ENCODE measurements at regions not wholly inside any gene's neighbourhood (a gene's known extent, or its start where the extent isn't known, plus 50 kb on each side); places are given as distances from the start of the nearest gene placed in this dataset.

GRCh38 chrX:9158611-9159010 lies 124.7 kb upstream of the FAM9B start:
- Histone ChIP-seq H3K9me2 (replicated peaks; ENCODE audit: low read depth, low read length) (no peaks in the 10 kb centered on the region), H4K20me1 (ENCODE audit: insufficient read depth, low read length, poor library complexity, severe bottlenecking) (no peaks in the 10 kb centered on the region), H3K9me3 (ENCODE audit: insufficient read depth, low read depth, low read length) (no peaks in the 10 kb centered on the region), H3K4me2 (ENCODE audit: low read depth, low read length, poor library complexity, severe bottlenecking) (no peak overlapping the region), H3K36me3 (ENCODE audit: insufficient read depth, low read length) (no peaks in the 10 kb centered on the region), H2AFZ (ENCODE audit: low read length) (no peak overlapping the region), H3K9ac (ENCODE audit: low read depth, low read length, poor library complexity, severe bottlenecking) (no peak overlapping the region), H3K4me3 (ENCODE audit: low read length, poor library complexity, severe bottlenecking) (no peak overlapping the region), H3F3A (ENCODE audit: low read depth) (no peaks in the 10 kb centered on the region), H3K27me3 (ENCODE audit: insufficient read depth, low read length, poor library complexity, severe bottlenecking) (no peaks in the 10 kb centered on the region), H3K79me2 (ENCODE audit: insufficient read depth, low read length) (no peaks in the 10 kb centered on the region), H3K4me1 (ENCODE audit: insufficient read depth, low read length, poor library complexity, severe bottlenecking) (peaks cover 3% of the 10 kb centered on the region)
- TF ChIP-seq EZH2phosphoT487 (IDR thresholded peaks at IDR 0.05; ENCODE audit: borderline replicate concordance) (no peak), CTCF (conservative IDR thresholded peaks at IDR 0.05; ENCODE audit: low read length) (no peak)

GRCh38 chrX:9160698-9161329 lies 126.9 kb upstream of the FAM9B start:
- Histone ChIP-seq H3K27me3 (ENCODE audit: insufficient read depth, low read length, poor library complexity, severe bottlenecking) (no peaks in the 10 kb centered on the region), H3K4me1 (ENCODE audit: insufficient read depth, low read length, poor library complexity, severe bottlenecking) (no peaks in the 10 kb centered on the region), H3K9ac (ENCODE audit: low read depth, low read length, poor library complexity, severe bottlenecking) (no peak overlapping the region), H2AFZ (ENCODE audit: low read length) (no peak overlapping the region), H3K4me3 (ENCODE audit: low read length, poor library complexity, severe bottlenecking) (no peak overlapping the region), H3K4me2 (ENCODE audit: low read depth, low read length, poor library complexity, severe bottlenecking) (no peak overlapping the region), H4K20me1 (ENCODE audit: insufficient read depth, low read length, poor library complexity, severe bottlenecking) (no peaks in the 10 kb centered on the region), H3K9me2 (replicated peaks; ENCODE audit: low read depth, low read length) (no peaks in the 10 kb centered on the region), H3K79me2 (ENCODE audit: insufficient read depth, low read length) (no peaks in the 10 kb centered on the region), H3K9me3 (ENCODE audit: insufficient read depth, low read depth, low read length) (no peaks in the 10 kb centered on the region), H3F3A (ENCODE audit: low read depth) (no peaks in the 10 kb centered on the region), H3K36me3 (ENCODE audit: insufficient read depth, low read length) (no peaks in the 10 kb centered on the region)
- TF ChIP-seq EZH2phosphoT487 (IDR thresholded peaks at IDR 0.05; ENCODE audit: borderline replicate concordance) (no peak), CTCF (conservative IDR thresholded peaks at IDR 0.05; ENCODE audit: low read length) (no peak)

GRCh38 chrX:9162698-9163097 lies 128.8 kb upstream of the FAM9B start:
- Histone ChIP-seq H3K4me2 (ENCODE audit: low read depth, low read length, poor library complexity, severe bottlenecking) (no peak overlapping the region), H3K27me3 (ENCODE audit: insufficient read depth, low read length, poor library complexity, severe bottlenecking) (no peaks in the 10 kb centered on the region), H3K4me1 (ENCODE audit: insufficient read depth, low read length, poor library complexity, severe bottlenecking) (peaks cover 4% of the 10 kb centered on the region), H3K9ac (ENCODE audit: low read depth, low read length, poor library complexity, severe bottlenecking) (no peak overlapping the region), H3K9me2 (replicated peaks; ENCODE audit: low read depth, low read length) (no peaks in the 10 kb centered on the region), H3F3A (ENCODE audit: low read depth) (no peaks in the 10 kb centered on the region), H3K9me3 (ENCODE audit: insufficient read depth, low read depth, low read length) (no peaks in the 10 kb centered on the region), H3K79me2 (ENCODE audit: insufficient read depth, low read length) (no peaks in the 10 kb centered on the region), H3K4me3 (ENCODE audit: low read length, poor library complexity, severe bottlenecking) (no peak overlapping the region), H2AFZ (ENCODE audit: low read length) (no peak overlapping the region), H4K20me1 (ENCODE audit: insufficient read depth, low read length, poor library complexity, severe bottlenecking) (no peaks in the 10 kb centered on the region), H3K36me3 (ENCODE audit: insufficient read depth, low read length) (no peaks in the 10 kb centered on the region)
- no peak for TF ChIP-seq CTCF (conservative IDR thresholded peaks at IDR 0.05; ENCODE audit: low read length)
- no peak for TF ChIP-seq EZH2phosphoT487 (IDR thresholded peaks at IDR 0.05; ENCODE audit: borderline replicate concordance)
